NCI-H526 treated with DMSO at 0.1 percent for 48 hours (cell line): ENCODE measurements at regions not wholly inside any gene's neighbourhood (a gene's known extent, or its start where the extent isn't known, plus 50 kb on each side); places are given as distances from the start of the nearest gene placed in this dataset.

Source experiments
- DNase-seq: peaks from one replicate; lab custom pipeline; 2025; lab: John Stamatoyannopoulos, UW

- DNase-seq: no peak
Measured at GRCh38 chr9:79796411-79796810, 224.6 kb downstream of the TLE4 start.

GRCh38 chr9:79788662-79789061 is 216.9 kb downstream of the TLE4 start:
- no peak for DNase-seq

- no peak for DNase-seq
Measured at GRCh38 chr9:79781263-79781662, 209.5 kb downstream of the TLE4 start.

- DNase-seq: no peak
Measured at GRCh38 chr9:79780559-79780958, 208.8 kb downstream of the TLE4 start.

- no peak for DNase-seq
Measured at GRCh38 chr9:79779901-79780300, 208.1 kb downstream of the TLE4 start.

- no peak for DNase-seq
Measured at GRCh38 chr9:79778581-79778980, 206.8 kb downstream of the TLE4 start.

GRCh38 chr9:79776581-79776980 is 204.8 kb downstream of the TLE4 start:
- no peak for DNase-seq
